ENCODE measurements at regions not wholly inside any gene's neighbourhood (a gene's known extent, or its start where the extent isn't known, plus 50 kb on each side); places are given as distances from the start of the nearest gene placed in this dataset.

DNA sequence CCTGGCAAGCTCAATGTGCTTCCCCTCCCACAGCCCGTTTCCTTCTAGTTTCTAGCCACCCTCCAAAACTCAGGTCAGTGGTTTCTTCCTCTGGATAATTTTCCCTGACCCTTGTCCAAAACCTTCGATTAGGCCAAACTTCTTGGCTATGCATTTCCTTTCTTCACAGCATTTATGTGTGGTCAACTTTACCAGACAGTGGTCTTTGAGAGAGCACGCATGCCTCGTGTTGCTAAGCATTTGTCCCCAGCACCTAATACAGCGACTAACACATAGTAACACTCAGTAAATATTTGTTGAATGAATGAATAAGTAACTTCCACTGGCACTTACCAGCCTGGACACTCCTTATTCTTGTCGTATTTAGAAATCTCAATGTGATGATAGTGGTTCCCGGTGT lies 610.7 kb downstream of the PLPP3 start:
- TF ChIP-seq, protein P1, sequence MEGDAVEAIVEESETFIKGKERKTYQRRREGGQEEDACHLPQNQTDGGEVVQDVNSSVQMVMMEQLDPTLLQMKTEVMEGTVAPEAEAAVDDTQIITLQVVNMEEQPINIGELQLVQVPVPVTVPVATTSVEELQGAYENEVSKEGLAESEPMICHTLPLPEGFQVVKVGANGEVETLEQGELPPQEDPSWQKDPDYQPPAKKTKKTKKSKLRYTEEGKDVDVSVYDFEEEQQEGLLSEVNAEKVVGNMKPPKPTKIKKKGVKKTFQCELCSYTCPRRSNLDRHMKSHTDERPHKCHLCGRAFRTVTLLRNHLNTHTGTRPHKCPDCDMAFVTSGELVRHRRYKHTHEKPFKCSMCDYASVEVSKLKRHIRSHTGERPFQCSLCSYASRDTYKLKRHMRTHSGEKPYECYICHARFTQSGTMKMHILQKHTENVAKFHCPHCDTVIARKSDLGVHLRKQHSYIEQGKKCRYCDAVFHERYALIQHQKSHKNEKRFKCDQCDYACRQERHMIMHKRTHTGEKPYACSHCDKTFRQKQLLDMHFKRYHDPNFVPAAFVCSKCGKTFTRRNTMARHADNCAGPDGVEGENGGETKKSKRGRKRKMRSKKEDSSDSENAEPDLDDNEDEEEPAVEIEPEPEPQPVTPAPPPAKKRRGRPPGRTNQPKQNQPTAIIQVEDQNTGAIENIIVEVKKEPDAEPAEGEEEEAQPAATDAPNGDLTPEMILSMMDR (IDR thresholded peaks at IDR 0.05; ENCODE audit: low read depth, low read length, missing control alignments), result no peak
- DNase-seq (ENCODE audit: low read depth), result no peak
- no peak overlapping the region for H3K4me3 ChIP-seq (ENCODE audit: low read depth, low read length)

- no peak for DNase-seq (ENCODE audit: low read depth)
Measured at GRCh38 chr1:55965981-55966461, 613.3 kb downstream of the PLPP3 start.

DNA sequence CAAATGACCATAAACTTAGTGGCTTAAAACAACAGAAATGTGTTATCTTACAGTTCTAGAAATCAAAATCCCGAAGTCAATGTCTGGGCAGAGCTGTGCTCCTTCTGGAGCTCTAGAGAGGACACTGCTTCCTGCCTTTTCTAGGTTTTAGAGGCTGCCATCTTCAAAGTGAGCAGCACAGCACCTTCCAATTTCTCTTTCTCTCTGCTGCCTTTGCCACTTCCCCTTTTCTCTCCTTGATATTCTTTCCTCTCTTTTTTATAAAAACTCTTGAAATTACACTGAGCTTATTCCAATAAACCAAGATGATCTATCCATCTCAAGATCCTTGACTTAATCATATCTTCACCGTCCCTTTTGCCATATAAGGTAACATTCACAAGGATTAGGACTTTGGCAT lies 616.9 kb downstream of the PLPP3 start:
- DNase-seq (ENCODE audit: low read depth), result no peak
- no peak overlapping the region for H3K4me3 ChIP-seq (ENCODE audit: low read depth, low read length)
- TF ChIP-seq, protein P1 (IDR thresholded peaks at IDR 0.05; ENCODE audit: low read depth, low read length, missing control alignments), result no peak

More at GRCh38 chr1:55965981-55966461, 613.3 kb downstream of the PLPP3 start:
- no peak overlapping the region for H3K4me3 ChIP-seq (ENCODE audit: low read depth, low read length)
- TF ChIP-seq, protein P1 (IDR thresholded peaks at IDR 0.05; ENCODE audit: low read depth, low read length, missing control alignments), result no peak

DNA sequence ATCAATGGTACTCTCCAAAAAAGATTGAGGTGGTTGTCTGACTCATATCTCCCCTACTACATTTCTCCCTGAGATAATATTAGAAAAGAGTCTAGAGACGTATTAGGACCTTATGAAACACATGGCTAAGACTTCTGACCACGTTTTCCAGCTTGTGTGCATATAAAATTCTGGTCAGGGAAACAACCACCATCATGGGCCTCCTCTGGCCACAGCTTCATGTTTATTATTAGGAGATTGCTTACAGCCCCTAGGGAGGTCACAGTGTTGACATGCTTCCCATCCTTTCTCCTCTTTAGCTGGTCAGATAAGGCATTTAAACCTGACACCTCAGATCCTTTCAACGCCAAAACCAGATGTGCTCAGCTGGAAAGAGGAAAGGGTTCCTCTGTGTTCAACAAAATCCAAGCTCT lies 620.2 kb downstream of the PLPP3 start:
- TF ChIP-seq, protein P1 (IDR thresholded peaks at IDR 0.05; ENCODE audit: low read depth, low read length, missing control alignments), result no peak
- H3K4me3 ChIP-seq (ENCODE audit: low read depth, low read length), result no peak overlapping the region
- no peak for DNase-seq (ENCODE audit: low read depth)

DNA sequence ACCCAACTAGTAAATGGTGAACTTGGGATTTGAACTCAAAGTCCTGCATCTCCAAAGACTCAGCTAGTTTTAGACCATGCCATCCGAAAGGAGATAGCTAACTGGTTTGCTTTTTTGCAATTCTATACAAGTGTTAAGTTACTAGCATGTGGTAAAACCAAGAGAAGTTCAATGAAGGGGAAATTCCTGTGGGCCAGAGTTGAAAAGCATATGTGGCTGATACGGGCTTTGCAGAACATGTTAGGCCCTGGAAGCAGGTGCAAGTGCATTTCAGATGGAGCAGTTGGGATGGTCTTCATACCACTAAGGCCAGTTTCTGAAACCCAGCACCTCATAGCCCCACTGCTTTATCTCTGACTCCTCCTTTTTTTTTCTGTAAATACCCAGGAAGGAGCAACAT lies 620.9 kb downstream of the PLPP3 start:
- no peak for DNase-seq (ENCODE audit: low read depth)

DNA sequence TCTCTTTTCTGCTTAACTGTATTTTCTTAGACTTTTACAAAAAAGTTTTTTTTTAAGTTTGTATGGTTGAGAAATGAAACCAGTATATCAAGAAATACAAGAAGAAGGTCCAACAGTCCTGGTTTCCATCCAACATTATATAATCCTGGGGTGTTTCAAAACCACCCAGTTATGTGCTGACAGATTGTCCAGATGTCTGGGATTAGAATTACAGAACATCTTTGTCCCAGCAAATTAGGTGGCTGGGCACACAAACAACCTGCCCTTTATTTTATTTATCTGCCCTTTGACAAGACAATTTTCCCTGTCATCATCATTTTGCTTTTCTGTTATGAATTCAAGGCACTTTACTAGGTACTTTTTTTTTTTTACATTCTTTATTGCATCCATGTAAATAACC lies 622.1 kb downstream of the PLPP3 start:
- TF ChIP-seq, protein P1 (IDR thresholded peaks at IDR 0.05; ENCODE audit: low read depth, low read length, missing control alignments), result no peak
- DNase-seq (ENCODE audit: low read depth), result no peak
- H3K4me3 ChIP-seq (ENCODE audit: low read depth, low read length), result no peak overlapping the region

More for the DNA sequence above, 620.9 kb downstream of the PLPP3 start:
- H3K4me3 ChIP-seq (ENCODE audit: low read depth, low read length), result no peak overlapping the region
- TF ChIP-seq, protein P1 (IDR thresholded peaks at IDR 0.05; ENCODE audit: low read depth, low read length, missing control alignments), result no peak

GRCh38 chr1:55955016-55955621 lies 624.2 kb downstream of the PLPP3 start:
- TF ChIP-seq, protein P1 (IDR thresholded peaks at IDR 0.05; ENCODE audit: low read depth, low read length, missing control alignments), result no peak
- no peak for DNase-seq (ENCODE audit: low read depth)
- no peak overlapping the region for H3K4me3 ChIP-seq (ENCODE audit: low read depth, low read length)

All from GM12864 (cell line).